HG02943 (cell line): ENCODE measurements at regions not wholly inside any gene's neighbourhood (a gene's known extent, or its start where the extent isn't known, plus 50 kb on each side); places are given as distances from the start of the nearest gene placed in this dataset.

Experiments used
- ATAC-seq: cut with Tn5 transposase; IDR thresholded peaks from one replicate; pipeline ENCODE4 v1.9.1; 2021; ENCODE audit warnings: mild to moderate bottlenecking, low read depth, moderate library complexity; ENCODE audit not compliant: unreplicated experiment

DNA sequence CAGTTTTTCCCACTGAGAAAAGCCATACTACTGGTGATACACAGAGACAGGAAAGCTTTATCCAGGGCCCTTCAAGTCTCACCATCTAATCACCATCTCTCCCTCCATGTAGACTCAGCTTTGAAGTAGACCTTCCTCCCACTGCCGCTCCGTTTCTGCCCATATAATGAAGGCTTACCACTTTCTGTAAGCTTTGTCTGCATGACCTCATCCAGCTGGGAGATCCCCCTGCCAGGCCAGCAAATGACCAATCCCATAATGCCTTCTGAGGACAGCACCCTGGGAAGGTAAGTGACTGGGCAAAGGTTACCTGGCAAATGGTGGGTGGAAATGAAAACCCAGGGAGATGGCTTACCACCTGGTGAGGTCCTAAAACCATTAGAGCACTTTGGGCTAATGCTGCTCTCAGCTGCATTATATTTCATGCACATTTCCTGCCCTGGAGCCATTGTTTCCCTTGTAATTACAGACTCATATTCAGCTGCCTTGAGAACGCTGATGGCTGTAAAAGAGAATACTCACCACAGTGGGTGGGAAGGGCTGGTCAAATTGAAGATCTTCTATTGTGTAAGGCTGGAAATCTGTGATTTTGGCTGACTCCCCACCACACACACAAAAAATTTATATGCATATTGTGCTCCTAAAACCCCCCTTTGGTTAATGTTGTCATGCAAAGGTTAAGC lies 350.7 kb upstream of the SYT4 start:
- no peak for ATAC-seq

DNA sequence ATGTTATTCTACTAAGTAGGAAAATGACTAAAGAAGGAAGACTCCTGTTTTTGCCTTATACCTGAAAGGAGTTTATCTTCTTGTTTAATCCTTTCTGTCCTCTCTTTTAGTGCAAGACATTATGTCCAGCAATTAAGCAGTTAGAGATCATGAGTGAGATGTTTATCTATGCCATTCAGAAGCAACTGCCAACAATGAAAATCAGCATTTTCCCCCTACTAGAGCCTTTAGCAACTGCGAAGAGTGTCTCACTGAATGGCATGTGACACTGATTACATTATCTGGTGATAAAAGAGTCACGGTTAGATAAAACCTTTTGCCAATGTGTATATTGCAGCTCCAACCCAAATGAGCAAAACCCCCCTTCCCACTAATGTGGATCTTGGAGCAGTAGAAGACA lies 357.7 kb upstream of the SYT4 start:
- no peak for ATAC-seq

DNA sequence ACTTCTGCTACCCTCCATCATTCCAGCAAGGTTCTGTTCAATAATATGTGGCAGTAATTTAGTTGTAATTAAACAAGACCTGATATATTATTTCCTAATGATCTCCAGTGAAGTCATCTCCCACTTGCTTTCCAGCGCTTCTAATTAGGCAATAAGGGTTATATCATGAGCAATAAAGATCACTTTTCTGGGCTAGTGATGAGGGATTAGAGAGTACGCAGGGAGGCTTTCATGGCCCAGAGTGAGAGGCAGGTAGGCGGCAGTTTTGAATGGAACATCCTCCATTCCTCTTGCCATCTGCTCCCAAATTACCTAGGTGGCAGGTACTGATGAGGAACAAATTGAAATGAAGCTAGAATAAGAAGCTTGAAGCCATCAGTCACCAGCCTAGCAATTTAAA lies 358.1 kb upstream of the SYT4 start:
- no peak for ATAC-seq

DNA sequence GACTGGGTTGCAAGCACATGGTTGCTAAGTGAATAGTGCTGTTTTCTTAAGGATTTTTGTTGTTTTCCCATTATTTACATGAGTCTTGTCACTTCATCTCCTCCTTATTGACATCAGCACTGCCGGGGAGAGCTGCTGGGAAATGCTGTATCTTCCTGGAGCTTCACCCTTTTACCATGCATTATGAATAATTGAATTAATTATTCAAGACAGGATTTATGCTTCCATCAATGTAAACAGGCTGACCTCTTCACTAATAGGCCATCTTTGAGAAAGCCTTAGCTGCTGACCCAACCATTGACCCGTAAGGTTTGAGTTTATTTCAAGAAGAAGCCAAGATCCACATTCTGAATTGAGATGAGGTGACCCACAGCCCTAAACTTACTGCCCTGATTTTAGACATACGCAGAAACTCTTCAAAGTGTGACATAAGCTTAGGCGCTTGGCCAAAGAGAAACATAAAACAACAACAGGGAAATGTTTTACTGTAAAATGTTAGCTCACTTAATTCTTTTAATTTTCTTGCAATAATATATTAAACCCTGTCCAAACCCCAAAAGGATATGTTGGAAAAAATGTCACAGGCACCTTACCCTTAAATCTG lies 365.5 kb upstream of the SYT4 start:
- ATAC-seq = no peak

DNA sequence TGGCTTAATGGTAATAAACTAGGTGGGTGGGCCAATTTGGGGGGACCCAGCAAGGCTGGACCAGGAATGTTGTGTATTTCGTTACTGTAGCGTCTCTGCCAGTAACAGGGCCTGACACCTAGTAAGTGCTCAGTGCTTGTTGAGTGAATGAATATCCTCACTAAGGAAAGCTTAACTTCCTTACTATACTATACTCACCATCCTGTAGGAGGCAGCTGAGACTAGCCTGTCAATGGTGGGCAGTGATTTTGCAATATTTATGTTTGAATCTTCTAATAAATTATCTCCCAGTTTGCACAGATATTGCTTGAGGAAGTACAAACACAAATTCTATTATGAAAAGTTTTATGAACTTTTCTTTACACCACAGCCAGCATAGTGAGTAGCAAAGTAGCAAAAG lies 370.7 kb upstream of the SYT4 start:
- ATAC-seq = no peak

DNA sequence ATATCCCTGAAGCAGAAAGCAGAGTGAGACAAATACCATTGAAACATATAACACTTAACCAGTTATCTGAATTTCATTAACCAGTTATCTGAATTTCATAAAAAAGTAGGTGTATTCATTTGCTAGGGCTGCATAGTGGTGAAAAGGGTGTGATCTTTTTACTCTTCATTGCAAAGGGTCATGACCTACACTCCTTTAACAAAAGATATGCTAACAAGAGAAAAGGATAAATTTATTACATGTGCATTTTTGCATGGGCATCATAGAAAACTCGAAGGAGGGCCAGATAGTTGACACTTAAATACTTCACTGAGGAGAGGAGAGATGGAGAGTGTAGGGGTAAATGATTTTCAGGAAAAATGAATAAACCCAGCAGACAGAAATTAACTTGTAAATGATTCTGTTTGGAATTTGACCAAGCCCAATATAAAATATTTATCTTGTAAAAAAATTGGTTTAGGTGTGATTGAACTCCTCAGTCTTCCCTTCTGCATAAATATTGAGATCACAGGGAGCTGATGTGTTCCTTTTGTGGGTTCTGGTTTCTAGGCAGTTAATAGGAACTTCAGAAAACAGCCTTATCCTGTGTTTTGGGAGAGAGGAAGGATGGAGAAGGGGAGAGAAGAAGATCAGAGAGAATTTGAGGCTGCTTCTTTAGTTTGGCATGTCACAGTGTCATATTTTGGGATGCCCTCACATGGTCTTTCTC lies 372.5 kb upstream of the SYT4 start:
- ATAC-seq = no peak

DNA sequence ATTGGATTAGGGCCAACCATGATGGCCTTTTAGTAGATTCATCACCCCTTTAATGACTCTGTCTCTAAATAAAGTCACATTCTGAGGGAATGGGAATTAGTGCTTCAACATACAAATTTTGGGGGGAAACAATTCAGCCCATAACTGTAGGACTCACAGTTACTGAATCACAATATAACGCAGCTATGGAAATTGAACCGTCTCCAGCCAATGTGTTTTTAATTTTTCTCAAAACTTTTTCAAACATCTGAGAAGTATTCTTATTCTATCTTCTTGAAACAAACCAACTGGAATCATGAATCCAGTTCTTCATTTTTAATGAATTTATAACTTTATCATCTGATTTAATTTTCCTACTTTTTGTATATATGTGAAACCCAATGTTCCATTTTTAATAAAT lies 373.1 kb upstream of the SYT4 start:
- ATAC-seq = no peak

DNA sequence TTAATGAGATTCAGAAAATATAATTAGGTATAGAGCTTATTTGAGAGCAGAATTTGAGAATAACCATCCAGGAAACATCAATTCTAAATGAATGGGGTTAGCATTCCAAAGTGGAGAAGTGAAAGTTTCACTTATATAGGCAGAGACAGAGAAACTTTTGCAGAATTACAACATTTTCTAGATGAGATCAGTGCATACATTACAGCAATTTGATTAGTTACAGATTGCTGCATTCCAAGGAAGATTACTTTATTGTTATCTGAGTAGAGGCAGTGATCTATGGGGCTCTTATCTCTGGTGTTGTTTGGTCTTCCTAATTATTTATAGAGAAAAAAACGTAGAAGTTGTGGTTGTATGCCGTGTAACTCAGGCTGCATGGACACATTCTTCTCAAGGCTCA lies 373.8 kb upstream of the SYT4 start:
- no peak for ATAC-seq

DNA sequence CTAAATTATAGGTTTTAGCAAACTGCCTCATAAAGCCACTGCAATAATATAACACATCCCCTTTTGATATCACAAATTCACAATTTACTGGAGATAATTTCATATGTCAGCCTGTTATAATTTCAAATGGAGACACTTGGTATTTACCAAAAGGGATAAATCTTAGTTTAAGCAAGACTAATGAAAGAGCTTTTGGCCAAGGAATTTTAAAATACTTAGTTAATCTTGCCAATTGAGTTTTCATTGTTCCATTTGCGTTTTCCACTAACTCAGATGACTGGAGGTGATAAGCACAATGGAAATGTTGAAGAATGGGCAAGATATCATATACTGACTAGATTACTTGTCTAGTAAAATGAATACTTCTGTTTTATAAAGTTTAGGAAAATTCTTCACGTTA lies 379.3 kb upstream of the SYT4 start:
- no peak for ATAC-seq

DNA sequence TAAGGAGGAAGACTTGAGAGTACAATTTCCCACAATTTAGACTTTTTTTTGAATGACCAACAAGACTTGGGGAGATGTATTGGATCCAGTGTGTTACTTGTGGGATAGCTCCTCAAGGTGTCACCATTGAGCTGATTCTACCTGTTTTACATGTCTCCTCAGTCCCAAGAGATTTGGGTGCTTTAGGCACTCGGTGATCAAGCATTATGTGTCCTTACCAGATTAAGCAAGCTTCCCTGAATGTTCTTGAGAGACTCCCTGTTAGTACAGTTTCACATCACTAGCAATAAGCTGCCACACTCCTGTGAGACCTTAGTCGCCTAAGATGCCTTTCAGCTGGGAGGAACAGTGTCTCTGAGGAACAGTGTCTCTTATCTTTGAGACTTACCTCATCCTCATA lies 384.3 kb upstream of the SYT4 start:
- ATAC-seq = no peak

DNA sequence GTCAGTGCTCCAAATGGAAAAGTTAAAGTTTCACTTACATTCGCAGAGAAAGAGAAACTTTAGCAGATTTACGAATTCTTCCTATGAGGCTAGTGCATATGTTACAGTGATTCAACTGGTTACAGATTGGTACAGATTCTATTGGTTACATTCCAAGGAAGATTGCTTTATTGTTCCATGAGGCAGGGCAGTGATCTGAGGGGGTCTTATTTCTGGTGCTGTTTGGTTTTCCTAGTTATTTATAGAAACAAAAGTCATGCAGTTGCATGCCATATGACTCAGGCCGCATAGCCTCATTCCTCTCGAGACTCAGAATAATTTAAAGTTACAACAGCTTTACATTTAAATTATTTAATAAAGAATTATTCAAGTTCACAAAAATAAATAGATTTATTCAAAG lies 385.4 kb upstream of the SYT4 start:
- no peak for ATAC-seq

DNA sequence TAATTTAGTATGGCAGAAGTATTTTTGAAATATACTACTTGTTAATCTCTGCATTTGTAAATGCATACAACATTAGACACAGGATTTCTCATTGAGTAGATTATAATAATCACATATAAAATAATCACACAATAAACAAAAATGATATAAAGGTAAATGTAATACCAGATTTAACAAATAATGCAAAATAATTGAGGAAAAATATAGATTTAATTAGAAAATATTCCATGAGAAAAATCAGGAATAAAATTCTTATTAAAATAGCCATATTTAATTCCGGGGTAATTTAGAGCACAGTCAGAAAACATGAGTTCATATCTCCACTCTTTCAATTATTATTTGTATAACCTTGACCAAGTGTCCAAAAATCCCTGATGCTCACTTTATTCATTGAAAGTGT lies 385.9 kb upstream of the SYT4 start:
- no peak for ATAC-seq

DNA sequence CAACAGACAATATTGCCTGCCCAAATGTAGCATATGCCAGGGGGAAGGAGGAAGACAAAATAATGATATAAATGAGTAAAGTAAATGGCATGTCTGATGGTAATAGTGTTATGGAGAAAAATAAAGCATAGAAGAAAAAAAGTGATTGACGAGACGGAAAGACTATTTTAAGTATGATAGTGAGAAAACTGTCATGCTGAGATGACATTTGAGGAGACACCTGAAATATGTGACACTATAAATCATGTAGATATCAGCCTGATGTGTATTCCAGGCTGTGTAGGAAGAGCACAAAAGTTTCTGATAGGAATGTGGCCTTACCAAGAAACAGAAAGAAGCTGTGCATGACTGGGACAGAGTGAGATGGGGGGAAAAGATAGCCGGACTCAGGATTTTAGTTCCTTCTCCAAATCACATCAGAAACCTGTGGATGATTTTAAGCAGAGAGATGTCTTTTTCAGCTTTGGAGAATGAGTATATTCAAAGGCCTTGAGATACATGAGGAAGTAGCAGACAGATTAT lies 387.3 kb upstream of the SYT4 start:
- no peak for ATAC-seq

DNA sequence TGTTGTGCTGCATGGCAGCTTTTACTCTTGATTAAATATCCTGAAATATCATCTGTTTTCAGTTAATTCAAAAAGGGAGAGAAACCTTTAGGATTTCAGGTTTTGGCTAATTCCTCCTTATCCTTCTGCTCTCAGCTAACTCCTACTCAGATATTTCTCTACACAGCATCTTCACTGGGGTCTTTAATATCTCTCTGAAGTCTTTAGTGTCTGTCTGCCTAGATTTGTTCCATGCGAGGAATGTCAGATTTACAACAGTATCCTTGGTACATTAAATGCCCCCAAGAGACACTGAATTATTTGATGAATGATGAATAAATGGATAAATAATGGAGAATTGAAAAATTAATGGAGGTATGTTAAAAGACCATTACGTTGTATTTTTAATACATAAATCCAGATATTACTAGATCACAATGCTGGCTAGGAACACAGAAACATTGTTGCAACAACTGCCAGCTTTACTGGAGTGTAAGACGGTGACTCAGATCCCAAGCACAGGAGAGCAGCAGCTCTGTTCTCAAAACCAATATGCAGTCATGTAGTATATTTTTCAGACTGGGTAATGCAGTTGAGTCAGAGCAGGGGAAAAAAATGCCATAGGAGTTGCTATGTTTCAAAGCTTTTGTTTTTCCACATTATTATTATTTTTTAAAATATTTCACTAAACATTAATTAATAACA lies 388.0 kb upstream of the SYT4 start:
- ATAC-seq = no peak

DNA sequence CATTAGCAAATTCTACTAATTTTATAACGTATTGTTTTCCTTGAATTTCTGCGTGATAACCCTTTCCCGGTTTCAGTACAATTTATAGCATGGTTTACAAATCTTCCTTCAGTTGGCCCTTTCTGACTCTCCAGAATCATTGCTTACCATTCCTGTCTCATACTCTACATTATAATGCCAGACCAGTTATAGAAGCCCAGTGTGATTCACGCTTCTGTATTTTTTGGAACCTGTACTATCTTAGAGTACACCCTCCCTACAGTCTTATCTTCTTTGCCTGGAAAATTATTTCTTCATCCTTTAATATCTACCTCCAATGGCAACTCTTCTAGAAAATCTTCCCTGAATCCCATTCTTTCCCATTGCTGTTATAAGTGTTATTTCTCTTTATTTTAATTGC lies 391.6 kb upstream of the SYT4 start:
- ATAC-seq = no peak

DNA sequence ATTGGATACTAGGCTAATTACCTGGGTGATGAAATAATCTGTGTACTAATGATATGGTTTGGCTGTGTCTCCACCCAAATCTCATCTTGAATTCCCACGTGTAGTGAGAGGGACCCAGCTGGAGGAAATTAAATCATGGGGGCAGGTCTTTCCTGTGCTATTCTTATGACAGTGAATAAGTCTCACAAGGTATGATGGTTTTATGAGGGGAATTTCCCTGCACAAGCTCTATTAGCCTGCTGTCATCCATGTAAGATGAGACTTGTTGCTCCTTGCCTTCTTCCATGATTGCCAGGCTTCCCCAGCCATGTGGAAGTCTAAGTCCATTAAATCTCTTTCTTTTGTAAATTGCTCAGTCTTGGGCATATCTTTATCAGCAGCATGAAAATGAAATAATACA lies 394.1 kb upstream of the SYT4 start:
- no peak for ATAC-seq

DNA sequence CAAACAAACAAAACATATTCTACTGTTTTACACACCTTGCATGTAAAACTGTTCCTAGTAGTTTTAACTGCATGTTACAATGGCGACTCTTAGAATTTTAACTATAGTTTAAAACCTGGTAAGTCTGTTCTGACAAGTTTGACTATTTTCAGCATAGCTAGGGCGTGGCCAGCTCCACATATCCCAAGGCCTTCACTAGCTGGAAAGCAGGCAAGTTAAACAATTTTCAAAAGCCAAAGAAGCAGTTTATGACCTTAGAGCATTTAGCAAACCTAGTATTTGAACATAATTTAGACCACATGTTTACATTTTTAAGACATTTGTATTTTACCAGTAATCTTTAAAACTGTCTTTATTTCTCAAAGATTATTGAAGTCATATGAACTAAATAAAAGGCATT lies 402.8 kb upstream of the SYT4 start:
- no peak for ATAC-seq

DNA sequence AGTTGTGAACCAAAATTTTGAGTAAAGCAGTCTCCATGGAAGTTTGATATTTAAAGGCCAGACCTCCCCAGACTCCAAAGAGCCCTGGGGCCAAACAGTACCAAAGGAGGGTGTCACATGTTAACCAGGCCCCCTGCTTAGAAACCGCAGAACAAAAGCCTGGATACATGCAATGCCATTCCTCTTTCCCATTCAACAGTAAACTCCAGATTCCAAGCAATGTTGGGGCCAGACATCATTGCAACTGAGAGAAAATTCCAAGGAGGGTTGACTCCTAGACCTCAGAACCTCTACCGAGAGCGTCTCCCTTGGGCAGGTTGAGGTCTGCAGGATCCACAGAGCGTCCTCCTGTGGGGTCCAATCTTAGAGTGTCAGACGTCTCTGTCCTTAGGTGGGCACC lies 404.4 kb upstream of the SYT4 start:
- ATAC-seq = no peak

DNA sequence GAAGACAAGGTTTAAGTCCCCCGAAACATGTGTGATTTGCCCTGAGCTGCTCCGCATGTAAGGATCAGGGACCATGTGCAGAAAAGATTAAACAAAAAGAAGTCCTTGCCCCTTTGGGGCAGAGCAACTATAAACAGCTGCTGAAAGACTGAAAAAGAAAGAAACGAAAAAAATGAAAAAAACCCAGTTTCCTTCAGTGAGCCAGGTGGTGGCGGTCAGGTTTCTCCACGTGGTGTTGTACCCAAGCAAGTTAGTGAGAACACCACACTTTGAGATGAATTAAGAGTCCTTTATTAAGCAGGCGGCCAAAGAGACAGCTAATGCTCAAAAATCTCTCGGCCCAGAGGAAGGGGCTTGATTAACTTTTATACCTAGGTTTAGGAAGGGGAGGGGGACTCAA lies 404.9 kb upstream of the SYT4 start:
- ATAC-seq = no peak

DNA sequence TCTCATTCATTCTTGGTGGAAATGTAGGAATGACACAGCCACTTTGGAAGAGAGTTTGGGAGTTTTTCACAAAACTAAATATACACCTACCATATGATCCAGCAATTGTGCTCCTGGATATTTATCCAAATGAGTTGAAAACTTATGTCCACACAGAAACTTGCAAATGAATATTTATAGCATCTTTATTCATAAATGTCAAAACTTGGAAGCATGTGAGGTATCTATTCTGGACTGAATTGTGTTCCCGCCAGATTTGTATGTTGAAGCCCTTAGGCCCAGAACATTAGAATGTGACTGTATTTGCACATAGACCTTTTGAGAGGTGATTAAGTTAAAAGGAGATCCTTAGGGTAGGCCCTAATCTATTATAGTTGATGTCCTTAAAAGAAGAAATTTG lies 409.4 kb upstream of the SYT4 start:
- no peak for ATAC-seq

DNA sequence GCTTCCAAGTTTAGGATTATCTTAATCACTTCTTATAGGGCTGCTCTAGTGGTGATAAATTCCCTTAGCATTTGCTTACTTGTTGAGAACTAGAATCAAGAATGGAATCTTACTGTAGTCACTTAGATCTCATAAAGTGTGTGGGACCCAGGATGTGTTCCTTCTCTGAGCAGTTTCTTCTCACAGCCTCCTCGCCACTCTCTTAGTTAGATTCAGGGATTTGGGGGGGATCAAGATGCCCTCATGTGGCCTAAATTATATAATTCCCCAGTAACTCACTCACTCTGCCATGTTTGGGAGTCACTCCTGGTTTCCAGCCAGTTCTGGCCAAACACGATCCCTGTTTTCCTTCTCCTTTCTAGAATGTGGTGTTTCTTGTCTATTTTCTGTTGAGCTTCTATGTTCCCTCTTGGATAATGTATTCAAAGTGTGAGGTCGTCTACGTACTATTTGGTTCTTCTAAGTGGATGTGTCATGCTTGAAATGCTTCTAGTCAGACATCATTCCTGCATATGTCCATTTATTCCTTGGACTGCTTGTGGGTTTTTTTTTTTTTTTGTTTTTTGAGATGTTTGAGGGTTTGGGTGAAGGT lies 414.9 kb upstream of the SYT4 start:
- ATAC-seq = no peak
